ENCODE measurements at regions not wholly inside any gene's neighbourhood (a gene's known extent, or its start where the extent isn't known, plus 50 kb on each side); places are given as distances from the start of the nearest gene placed in this dataset.

- peak in 3 of 4 donors; percentile 11 to 79 (median 73) for ATAC-seq
Observed at GRCh38 chr7:116443101-116443523, 56.4 kb upstream of the CAV2 start.

DNA sequence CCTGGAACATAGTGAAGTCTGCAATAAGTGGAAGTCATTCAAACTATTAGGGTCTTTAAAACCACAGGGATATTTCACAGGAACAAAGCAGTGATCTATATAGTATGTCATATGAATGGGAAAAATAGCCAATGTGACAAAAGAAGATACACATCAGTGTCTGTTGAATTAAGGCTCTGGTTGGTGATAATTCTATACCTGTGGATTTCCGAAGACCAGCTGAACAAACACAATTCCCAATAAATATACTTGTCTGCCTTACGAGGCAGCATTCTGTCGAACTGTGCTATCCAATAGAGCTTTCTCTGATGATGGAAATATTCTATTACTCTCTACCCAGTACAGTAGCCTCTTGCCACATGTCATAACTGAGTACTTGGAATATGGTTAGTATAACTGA, 55.9 kb upstream of the CAV2 start:
- no peak for DNase-seq
- 86 to 93% methylated on average over 3 of the region's 3 CpGs for WGBS, 2 donors
- Histone ChIP-seq H3K9me3 (no peaks in the 10 kb centered on the region), H3K27ac (no peak overlapping the region), H3K4me1 (no peaks in the 10 kb centered on the region), H3K27me3 (no peaks in the 10 kb centered on the region), H3K4me3 (no peak overlapping the region), H3K36me3 (no peaks in the 10 kb centered on the region)
- ATAC-seq, result no peak
- intact Hi-C loops (cut with DNase I), result no loop called here
- FAIRE-seq, result no peak
- TF ChIP-seq CTCF (IDR thresholded peaks at IDR 0.05), result no peak

More at GRCh38 chr7:116443101-116443523, 56.4 kb upstream of the CAV2 start:
- intact Hi-C loops (cut with DNase I), result no loop called here
- H3K27me3 ChIP-seq, result no peaks in the 10 kb centered on the region
- TF ChIP-seq CTCF (IDR thresholded peaks at IDR 0.05), result no peak
- WGBS, 2 donors, result 29 to 38% methylated on average over 1 of the region's 1 CpG
- H3K9me3 ChIP-seq, result no peaks in the 10 kb centered on the region
- no peaks in the 10 kb centered on the region for H3K4me1 ChIP-seq
- H3K4me3 ChIP-seq, result no peak overlapping the region
- no peaks in the 10 kb centered on the region for H3K36me3 ChIP-seq
- H3K27ac ChIP-seq, result no peak overlapping the region
- no peak for FAIRE-seq
- no peak for DNase-seq

GRCh38 chr7:116445447-116446211, 53.9 kb upstream of the CAV2 start:
- no peak overlapping the region for H3K4me3 ChIP-seq
- ATAC-seq (no peak), DNase-seq (no peak), FAIRE-seq (peak; percentile 32)
- WGBS, 2 donors, result 77 to 81% methylated on average over 6 of the region's 6 CpGs
- H3K36me3 ChIP-seq, result no peaks in the 10 kb centered on the region
- intact Hi-C loops (cut with DNase I), result no loop called here
- no peaks in the 10 kb centered on the region for H3K9me3 ChIP-seq
- no peak for TF ChIP-seq CTCF (IDR thresholded peaks at IDR 0.05)
- H3K27me3 ChIP-seq, result no peaks in the 10 kb centered on the region
- H3K4me1 ChIP-seq, result no peaks in the 10 kb centered on the region
- no peak overlapping the region for H3K27ac ChIP-seq

- TF ChIP-seq CTCF (IDR thresholded peaks at IDR 0.05), result no peak
- no peak for ATAC-seq
- H3K4me3 ChIP-seq, result no peak overlapping the region
- intact Hi-C loops (cut with DNase I), result no loop called here
- H3K9me3 ChIP-seq, result no peaks in the 10 kb centered on the region
- WGBS, 2 donors, result 87% methylated on average over 5 of the region's 5 CpGs
- H3K4me1 ChIP-seq, result no peaks in the 10 kb centered on the region
- H3K36me3 ChIP-seq, result no peaks in the 10 kb centered on the region
- DNase-seq, result no peak
- FAIRE-seq, result no peak
- H3K27me3 ChIP-seq, result no peaks in the 10 kb centered on the region
- H3K27ac ChIP-seq, result no peak overlapping the region
Observed at GRCh38 chr7:116446212-116446855, 53.2 kb upstream of the CAV2 start.

DNA sequence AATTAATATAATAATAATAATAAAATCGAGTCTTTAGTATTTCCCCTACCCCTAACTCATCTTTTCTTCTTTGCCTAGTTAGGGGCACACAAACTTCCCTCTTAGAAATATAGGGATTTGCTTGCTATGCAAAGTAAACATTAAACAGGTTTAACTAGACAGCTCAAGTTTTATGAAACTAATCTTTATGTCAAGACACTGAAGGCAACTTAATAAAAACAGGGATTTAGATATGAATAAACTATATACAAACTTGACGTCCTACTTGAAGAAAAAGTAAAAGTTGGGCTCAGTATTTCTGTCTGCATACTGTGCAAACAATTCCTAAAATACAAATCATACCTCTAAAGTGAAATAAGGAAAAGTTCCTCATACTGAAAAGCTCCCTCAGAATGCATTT, 52.1 kb upstream of the CAV2 start:
- no peaks in the 10 kb centered on the region for H3K9me3 ChIP-seq
- DNase-seq, result no peak
- 34 to 46% methylated on average over 2 of the region's 2 CpGs for WGBS, 2 donors
- no peaks in the 10 kb centered on the region for H3K36me3 ChIP-seq
- no peak for ATAC-seq
- TF ChIP-seq CTCF (IDR thresholded peaks at IDR 0.05), result no peak
- H3K4me3 ChIP-seq, result no peak overlapping the region
- FAIRE-seq, result no peak
- intact Hi-C loops (cut with DNase I), result no loop called here
- no peaks in the 10 kb centered on the region for H3K4me1 ChIP-seq
- H3K27me3 ChIP-seq, result no peaks in the 10 kb centered on the region
- no peak overlapping the region for H3K27ac ChIP-seq
